Peyer's patch (tissue), 4 donors: ENCODE measurements at regions not wholly inside any gene's neighbourhood (a gene's known extent, or its start where the extent isn't known, plus 50 kb on each side); places are given as distances from the start of the nearest gene placed in this dataset.

ENCODE experiments used
- CTCF ChIP-seq, 6 experiments: fragments of 450-650 bp in 4 of 6; fragments of 200-600 bp in 2 of 6; sonication (generic) in 1 of 6; IDR thresholded peaks; one replicate each; pipeline ENCODE4 v1.5.1; 2017 to 2019; ENCODE audit warnings: antibody characterized with exemption in 6 of 6, mild to moderate bottlenecking in 3 of 6, moderate library complexity in 1 of 6
- POLR2A ChIP-seq, 2 donors: fragments of 450-650 bp; IDR thresholded peaks; one replicate each; pipeline ENCODE4 v1.5.1; 2017; ENCODE audit warnings: antibody characterized with exemption in 2 of 2, mild to moderate bottlenecking in 2 of 2, moderate library complexity in 2 of 2

- no peak for TF ChIP-seq POLR2A (IDR thresholded peaks at IDR 0.05)
- no peak for TF ChIP-seq CTCF (IDR thresholded peaks at IDR 0.05)
These were observed 191.8 kb upstream of the CXCL12 start for GRCh38 chr10:44576702-44577191.
